Skin of body (tissue), 1 donor: ENCODE measurements at regions not wholly inside any gene's neighbourhood (a gene's known extent, or its start where the extent isn't known, plus 50 kb on each side); places are given as distances from the start of the nearest gene placed in this dataset.
"Not testable (repeated sequence)": the region's sequence is repeated elsewhere in the genome, so short reads cannot be mapped to it uniquely, and the experiment has no call there.

Source experiments
- DNase-seq: peaks from one replicate; lab custom pipeline; 2025; lab: John Stamatoyannopoulos, UW

GRCh38 chr11:114805431-114805830, 127.1 kb downstream of the NXPE2 start:
- DNase-seq = not testable (repeated sequence)

GRCh38 chr11:114811971-114812370, 133.6 kb downstream of the NXPE2 start:
- no peak for DNase-seq

GRCh38 chr11:114812733-114813132, 134.4 kb downstream of the NXPE2 start:
- no peak for DNase-seq

GRCh38 chr11:114813189-114813718, 134.9 kb downstream of the NXPE2 start:
- DNase-seq = no peak

GRCh38 chr11:114815176-114815575, 136.8 kb downstream of the NXPE2 start:
- DNase-seq = no peak

- no peak for DNase-seq
Observed at GRCh38 chr11:114815761-114816160, 137.4 kb downstream of the NXPE2 start.

GRCh38 chr11:114816791-114817190, 138.5 kb downstream of the NXPE2 start:
- DNase-seq = no peak

- no peak for DNase-seq
Observed at GRCh38 chr11:114818382-114818781, 140.1 kb downstream of the NXPE2 start.

- DNase-seq = no peak
Observed at GRCh38 chr11:114819028-114819427, 140.7 kb downstream of the NXPE2 start.

- no peak for DNase-seq
Observed at GRCh38 chr11:114820621-114821020, 142.3 kb downstream of the NXPE2 start.

- DNase-seq = no peak
Observed at GRCh38 chr11:114821621-114822412, 143.5 kb downstream of the NXPE2 start.

- no peak for DNase-seq
Observed at GRCh38 chr11:114826910-114827442, 148.6 kb downstream of the NXPE2 start.

- DNase-seq = no peak
Observed at GRCh38 chr11:114827736-114828135, 149.4 kb downstream of the NXPE2 start.

GRCh38 chr11:114832532-114833125, 154.3 kb downstream of the NXPE2 start:
- DNase-seq = no peak

GRCh38 chr11:114836161-114836560, 157.8 kb downstream of the NXPE2 start:
- DNase-seq = no peak

GRCh38 chr11:114844896-114845295, 166.6 kb downstream of the NXPE2 start:
- no peak for DNase-seq

GRCh38 chr11:114845766-114846415, 167.6 kb downstream of the NXPE2 start:
- DNase-seq = no peak

- no peak for DNase-seq
Observed at GRCh38 chr11:114846416-114846791, 168.1 kb downstream of the NXPE2 start.

- no peak for DNase-seq
Observed at GRCh38 chr11:114847306-114847975, 169.1 kb downstream of the NXPE2 start.

- no peak for DNase-seq
Observed at GRCh38 chr11:114848027-114848426, 169.7 kb downstream of the NXPE2 start.

GRCh38 chr11:114857281-114857680, 179.0 kb downstream of the NXPE2 start:
- no peak for DNase-seq

GRCh38 chr11:114864896-114865295, 186.6 kb downstream of the NXPE2 start:
- DNase-seq = no peak
